ENCODE measurements at regions not wholly inside any gene's neighbourhood (a gene's known extent, or its start where the extent isn't known, plus 50 kb on each side); places are given as distances from the start of the nearest gene placed in this dataset.

DNA sequence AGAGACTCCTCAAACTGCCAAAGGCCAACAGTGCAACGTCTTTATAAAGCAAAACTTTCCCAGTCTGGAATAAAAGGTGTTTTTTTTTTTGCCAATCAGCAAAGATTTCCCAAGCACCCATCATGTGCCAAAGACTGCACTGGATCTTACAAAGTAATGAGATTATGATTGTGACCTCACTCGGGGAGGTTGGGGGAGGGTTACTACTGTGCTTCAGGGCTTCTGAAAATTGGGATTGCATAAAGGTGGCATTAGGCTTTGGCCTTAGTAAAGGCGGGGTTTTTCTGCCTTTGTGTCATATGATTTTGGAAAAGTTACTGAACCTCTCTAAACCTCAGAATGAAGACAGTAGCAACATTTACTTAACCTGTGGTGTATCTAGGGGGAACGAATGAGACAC lies 233.8 kb downstream of the DACT1 start:
- TF ChIP-seq, protein P1, sequence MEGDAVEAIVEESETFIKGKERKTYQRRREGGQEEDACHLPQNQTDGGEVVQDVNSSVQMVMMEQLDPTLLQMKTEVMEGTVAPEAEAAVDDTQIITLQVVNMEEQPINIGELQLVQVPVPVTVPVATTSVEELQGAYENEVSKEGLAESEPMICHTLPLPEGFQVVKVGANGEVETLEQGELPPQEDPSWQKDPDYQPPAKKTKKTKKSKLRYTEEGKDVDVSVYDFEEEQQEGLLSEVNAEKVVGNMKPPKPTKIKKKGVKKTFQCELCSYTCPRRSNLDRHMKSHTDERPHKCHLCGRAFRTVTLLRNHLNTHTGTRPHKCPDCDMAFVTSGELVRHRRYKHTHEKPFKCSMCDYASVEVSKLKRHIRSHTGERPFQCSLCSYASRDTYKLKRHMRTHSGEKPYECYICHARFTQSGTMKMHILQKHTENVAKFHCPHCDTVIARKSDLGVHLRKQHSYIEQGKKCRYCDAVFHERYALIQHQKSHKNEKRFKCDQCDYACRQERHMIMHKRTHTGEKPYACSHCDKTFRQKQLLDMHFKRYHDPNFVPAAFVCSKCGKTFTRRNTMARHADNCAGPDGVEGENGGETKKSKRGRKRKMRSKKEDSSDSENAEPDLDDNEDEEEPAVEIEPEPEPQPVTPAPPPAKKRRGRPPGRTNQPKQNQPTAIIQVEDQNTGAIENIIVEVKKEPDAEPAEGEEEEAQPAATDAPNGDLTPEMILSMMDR (IDR thresholded peaks at IDR 0.05) = no peak
- no peak for TF ChIP-seq POLR2A (IDR thresholded peaks at IDR 0.05)
